Hippocampal formation (tissue), 2 donors: ENCODE measurements at regions not wholly inside any gene's neighbourhood (a gene's known extent, or its start where the extent isn't known, plus 50 kb on each side); places are given as distances from the start of the nearest gene placed in this dataset.
"Not testable (repeated sequence)": the region's sequence is repeated elsewhere in the genome, so short reads cannot be mapped to it uniquely, and the experiment has no call there.

Experiments used
- DNase-seq, 2 donors: peaks; one replicate each; lab custom pipeline; 2025; lab: John Stamatoyannopoulos, UW

GRCh38 chr6:90719321-90720195, 132.7 kb upstream of the MAP3K7 start:
- no peak for DNase-seq

DNA sequence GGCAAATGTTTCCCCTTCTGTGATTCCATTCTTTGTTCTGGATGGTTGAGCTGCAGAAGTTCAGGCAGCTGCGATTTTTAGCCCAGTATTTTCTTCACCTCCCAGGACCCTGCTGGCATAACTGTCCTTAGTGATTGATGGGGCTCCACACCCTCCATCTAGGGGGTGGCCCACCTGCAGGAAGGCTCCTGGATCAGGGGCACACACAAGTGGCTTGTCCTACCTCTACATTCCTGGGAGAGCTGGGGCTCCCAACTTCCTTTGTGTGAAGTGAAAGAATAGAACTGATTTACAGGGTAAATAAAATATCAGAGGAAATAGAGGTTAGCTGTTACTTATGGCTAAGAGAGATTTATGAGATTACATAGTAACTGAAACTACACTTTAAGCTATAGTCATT, 129.5 kb upstream of the MAP3K7 start:
- no peak for DNase-seq

DNA sequence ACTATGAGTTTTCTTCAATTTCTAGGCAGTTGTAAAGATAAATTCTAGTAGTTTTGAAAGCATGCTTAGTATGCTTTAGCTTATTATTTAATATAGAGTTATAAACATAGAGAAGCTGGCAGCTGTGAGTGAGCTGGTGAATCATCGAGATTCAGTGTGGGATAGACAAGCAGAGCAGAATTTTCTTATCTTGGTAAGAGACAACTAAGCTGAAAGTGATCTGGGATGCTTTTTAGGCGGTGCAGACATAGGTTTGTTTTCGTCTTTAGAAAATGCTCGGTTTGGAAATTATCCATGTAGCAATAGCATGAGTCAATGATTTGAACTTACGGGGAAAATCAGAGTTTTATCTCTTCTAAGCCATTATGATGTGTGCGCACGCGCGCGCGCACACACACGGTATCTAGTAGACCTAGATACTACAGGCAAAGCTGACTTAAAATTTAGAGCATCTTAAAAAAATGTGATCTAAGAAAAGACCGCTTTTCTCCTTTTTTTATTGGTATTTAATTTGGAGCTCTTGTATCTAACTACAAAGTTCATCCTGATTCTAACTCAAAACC, 128.3 kb upstream of the MAP3K7 start:
- no peak for DNase-seq

- DNase-seq = no peak
Observed at GRCh38 chr6:90714319-90714718, 127.4 kb upstream of the MAP3K7 start.

GRCh38 chr6:90712114-90712513, 125.2 kb upstream of the MAP3K7 start:
- DNase-seq = no peak

DNA sequence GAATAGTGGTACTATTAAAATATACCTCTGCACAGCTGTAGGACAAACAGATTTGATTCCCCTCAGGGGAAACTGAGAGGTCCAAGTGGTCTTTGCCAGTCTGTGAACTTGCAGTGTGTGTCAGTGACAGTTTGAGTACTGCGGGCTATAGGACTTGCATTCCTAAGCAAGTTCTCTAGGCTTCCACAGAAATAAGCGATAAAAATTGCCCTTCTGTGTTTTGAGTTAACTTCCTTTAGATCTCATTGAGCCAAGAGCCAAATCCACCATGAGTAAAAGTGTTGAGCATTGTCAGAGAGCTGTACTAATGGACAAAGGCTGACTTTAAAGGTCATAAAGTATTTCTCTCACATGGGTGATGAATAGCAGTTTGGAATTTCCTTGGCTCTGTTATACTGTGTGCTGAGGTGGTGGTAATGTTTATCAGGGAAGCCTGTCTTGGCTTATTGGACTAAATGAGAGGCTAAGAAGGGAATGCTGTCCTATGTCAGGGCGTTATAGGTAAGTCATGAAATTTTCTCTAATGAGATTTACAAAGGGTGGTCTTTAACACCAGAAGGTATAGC, 122.6 kb upstream of the MAP3K7 start:
- no peak for DNase-seq

DNA sequence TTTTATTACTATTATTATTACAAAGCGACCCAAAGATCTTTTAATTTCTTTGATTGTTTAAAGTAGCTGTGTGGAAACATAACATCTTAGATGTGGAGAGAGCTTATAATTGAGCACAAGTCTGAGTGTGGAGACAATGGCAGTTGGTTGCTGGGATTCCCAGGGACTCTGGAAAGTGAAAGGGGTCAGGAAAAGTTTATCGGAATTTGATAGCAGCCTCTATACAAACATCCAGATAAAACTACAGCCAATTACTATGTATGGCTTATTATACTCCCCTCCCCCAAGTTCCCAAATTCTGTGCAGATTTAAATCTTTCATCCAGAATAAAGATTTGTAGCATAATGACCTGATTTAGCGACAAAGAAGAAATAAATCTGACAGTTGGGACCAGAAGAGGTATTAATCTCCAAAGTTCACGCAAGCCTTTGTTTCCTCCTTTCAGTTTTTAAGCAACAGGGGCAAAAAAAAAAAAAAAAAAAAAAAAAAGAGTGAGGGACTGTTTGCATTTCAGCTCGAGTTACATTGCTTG, 121.4 kb upstream of the MAP3K7 start:
- DNase-seq = no peak

GRCh38 chr6:90707246-90707645, 120.4 kb upstream of the MAP3K7 start:
- DNase-seq = no peak

- DNase-seq = no peak
Observed at GRCh38 chr6:90703336-90703735, 116.5 kb upstream of the MAP3K7 start.

DNA sequence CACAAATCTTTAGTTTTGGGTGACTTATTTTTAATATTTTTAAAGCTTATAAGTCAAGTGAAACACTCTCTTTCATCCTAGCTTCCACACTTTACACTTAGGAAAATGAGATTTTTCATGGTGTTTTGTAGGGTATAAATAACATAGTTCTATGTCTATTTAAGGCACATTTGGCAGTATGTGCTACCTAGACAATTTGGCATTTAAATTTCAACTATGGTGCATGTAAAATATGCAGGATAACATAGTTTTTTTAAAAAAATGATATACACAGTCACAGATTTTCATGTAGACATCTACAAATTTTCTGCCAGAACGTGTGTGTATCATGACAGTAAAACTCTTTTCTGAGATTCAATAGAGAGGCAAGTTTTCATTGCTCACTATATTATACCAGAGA, 115.1 kb upstream of the MAP3K7 start:
- no peak for DNase-seq

GRCh38 chr6:90701146-90701781, 114.4 kb upstream of the MAP3K7 start:
- no peak for DNase-seq

DNA sequence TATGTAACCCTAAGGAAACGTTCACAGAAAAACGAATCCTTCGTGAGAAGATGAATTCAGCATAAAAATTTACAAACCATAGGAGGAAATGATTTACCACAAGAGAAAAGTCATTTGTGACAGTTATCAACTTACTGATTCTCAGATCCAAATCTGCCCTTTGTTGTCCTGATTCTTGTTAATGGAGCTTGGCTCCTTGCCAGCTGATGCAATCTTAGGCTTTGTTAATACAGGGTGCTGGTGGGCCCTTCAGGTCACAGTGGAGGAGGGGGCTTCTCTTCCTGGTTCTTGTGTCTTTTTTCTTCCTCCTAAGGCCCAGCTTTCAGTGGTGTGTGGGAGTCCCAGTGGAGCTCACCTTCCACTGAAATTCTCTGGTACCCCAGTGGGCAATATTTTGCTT, 108.4 kb upstream of the MAP3K7 start:
- DNase-seq = no peak

GRCh38 chr6:90694802-90695201, 107.9 kb upstream of the MAP3K7 start:
- no peak for DNase-seq

DNA sequence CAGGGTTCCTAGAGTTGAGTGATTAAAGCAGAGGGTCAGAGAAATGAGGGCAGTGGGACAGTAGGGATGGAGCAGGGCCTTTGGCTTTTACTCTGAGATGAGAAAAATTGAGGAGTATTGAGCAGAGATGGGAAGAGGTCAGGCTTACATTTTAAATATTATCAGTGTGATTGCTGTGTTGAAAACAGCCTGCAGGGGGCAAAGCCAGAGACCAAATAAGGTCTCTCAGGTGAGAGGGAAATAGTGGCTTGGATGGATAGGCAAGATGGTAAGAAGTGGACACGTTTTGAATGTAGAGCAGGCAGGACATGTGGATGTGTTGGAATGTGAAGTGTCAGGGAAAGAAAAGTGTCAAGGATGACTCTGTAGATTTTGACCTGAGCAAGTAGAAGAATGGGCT, 105.0 kb upstream of the MAP3K7 start:
- no peak for DNase-seq

DNA sequence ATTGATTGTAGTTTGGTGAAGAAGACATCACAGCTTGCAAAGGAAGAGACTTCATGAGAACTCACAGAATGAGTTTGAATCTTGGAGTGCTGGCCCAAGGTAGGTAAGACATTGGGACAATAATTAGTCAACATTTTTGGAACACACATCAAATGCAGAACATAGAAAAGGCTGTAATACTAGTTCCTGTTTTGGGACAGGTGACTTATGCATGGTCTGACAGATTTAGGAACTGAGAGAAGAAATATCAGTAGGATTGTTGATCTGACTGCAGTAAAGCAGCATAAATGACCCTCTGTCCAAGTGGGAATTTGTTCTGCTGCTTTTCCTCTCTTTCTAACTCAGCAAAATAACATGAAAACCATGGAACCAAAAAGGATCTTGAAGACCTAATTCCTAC, 102.3 kb upstream of the MAP3K7 start:
- no peak for DNase-seq

DNA sequence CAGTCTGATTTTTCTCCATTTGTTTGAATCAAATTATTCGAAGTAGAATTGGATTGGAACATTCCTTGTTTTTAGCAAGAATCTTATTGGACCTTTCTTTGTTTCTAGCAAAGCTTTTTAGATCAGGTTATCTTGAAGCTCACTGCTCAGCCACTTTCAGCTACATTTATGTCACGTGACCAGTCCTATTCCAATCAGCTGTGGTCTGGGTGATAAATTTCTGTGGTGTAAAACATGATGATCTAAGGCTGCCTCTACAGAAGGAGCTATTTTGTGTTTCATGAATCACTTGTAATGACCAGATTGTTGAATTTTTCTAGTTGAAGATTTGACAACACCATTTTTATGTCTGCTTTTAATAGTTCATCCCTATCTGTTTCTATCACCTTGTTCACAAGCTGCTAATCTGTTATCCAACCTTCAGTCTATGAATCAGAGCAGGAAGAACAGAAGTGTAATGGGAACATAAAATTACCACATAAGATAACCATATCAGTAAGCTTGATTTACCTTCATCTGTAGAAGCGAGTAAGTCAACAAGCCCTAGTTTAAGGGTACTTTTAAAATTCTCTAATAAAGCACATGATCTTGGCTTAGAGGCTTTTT, 101.0 kb upstream of the MAP3K7 start:
- DNase-seq = no peak

- DNase-seq = no peak
Observed at GRCh38 chr6:90681863-90682262, 95.0 kb upstream of the MAP3K7 start.

DNA sequence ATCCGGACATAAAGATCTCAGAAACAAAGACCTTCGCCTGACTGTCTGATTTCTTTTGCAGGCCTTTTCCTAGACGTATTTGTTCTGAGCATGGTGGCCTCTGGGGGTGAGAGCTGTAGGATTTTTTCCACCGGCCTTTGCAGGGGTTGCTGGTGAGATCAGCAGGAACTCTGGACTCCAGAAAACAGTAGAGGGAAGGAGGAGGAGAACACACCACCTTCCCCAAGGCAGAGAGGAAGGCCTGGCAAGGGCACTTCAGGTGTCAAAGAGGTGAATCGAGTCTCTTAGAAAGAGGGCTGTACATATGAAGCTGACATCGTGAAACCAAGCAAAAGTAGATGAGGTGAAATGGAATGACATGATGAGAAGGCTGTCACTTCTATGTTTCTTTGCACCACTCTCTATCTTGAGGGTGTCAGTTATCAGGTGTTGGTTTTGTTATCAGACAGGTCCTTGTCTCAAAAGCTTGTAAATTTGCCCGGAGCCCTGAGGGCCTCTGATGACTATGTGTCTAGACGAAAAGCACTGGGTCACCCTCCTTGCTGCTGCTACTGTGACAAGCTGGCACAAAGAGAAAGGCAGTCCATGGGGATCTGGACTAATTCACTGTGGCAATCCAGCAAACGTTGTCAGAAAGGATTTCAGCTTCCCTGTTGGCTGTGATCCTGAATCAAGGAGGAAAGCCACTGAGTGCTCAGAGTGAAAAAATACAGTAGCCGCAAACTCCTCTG, 91.3 kb upstream of the MAP3K7 start:
- DNase-seq = no peak

GRCh38 chr6:90677440-90677839, 90.6 kb upstream of the MAP3K7 start:
- no peak for DNase-seq

- no peak for DNase-seq
Observed at GRCh38 chr6:90676516-90677300, 89.8 kb upstream of the MAP3K7 start.

DNA sequence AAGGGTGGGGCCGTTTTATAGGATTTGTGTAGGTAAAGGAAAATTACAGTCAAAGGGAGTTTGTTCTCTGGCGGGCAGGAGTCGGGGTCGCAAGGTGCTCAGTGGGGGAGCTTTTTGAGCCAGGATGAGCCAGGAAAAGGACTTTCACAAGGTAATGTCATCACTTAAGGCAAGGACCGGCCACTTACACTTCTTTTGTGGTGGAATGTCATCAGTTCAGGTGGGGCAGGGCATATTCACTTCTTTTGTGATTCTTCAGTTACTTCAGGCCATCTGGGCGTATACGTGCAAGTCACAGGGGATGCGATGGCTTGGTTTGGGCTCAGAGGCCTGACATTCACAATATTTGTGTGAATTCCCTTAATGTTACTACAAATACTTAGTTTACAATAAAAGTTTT, 88.2 kb upstream of the MAP3K7 start:
- DNase-seq = not testable (repeated sequence)
